GM10248 (cell line): ENCODE measurements at regions not wholly inside any gene's neighbourhood (a gene's known extent, or its start where the extent isn't known, plus 50 kb on each side); places are given as distances from the start of the nearest gene placed in this dataset.
"Not testable (repeated sequence)": the region's sequence is repeated elsewhere in the genome, so short reads cannot be mapped to it uniquely, and the experiment has no call there.

Experiments used
- CTCF ChIA-PET: fragments of 300-600 bp; sonication (Branson Sonifier 250); formaldehyde crosslinking; extraction: SDS; loops from one replicate; lab custom pipeline; 2021; ENCODE audit warnings: antibody characterized with exemption; lab: Yijun Ruan, JAX
- POLR2A ChIA-PET: fragments of 350-650 bp; sonication (Branson Sonifier 250); formaldehyde crosslinking; extraction: SDS; loops from one replicate; lab custom pipeline; 2020; ENCODE audit warnings: antibody characterized with exemption; lab: Yijun Ruan, JAX
- DNase-seq: peaks from one replicate; pipeline ENCODE4 v3.0.0; 2012; ENCODE audit errors: extremely low spot score

- POLR2A ChIA-PET, CTCF ChIA-PET, DNase-seq: not testable (repeated sequence)
Observed at GRCh38 chr2:87458938-87459337, 288.9 kb upstream of the PLGLB2 start.

GRCh38 chr2:87460104-87460503 lies 287.8 kb upstream of the PLGLB2 start:
- POLR2A ChIA-PET, DNase-seq, CTCF ChIA-PET: not testable (repeated sequence)

- CTCF ChIA-PET, DNase-seq, POLR2A ChIA-PET: not testable (repeated sequence)
Observed at GRCh38 chr2:87460662-87461061, 287.2 kb upstream of the PLGLB2 start.

- DNase-seq, CTCF ChIA-PET, POLR2A ChIA-PET: not testable (repeated sequence)
Observed at GRCh38 chr2:87461671-87462070, 286.2 kb upstream of the PLGLB2 start.

- DNase-seq, CTCF ChIA-PET, POLR2A ChIA-PET: not testable (repeated sequence)
Observed at GRCh38 chr2:87464219-87464618, 283.7 kb upstream of the PLGLB2 start.

GRCh38 chr2:87465730-87466129 lies 282.2 kb upstream of the PLGLB2 start:
- DNase-seq, CTCF ChIA-PET, POLR2A ChIA-PET: not testable (repeated sequence)

- DNase-seq, CTCF ChIA-PET, POLR2A ChIA-PET: not testable (repeated sequence)
Observed at GRCh38 chr2:87466591-87467120, 281.2 kb upstream of the PLGLB2 start.

- CTCF ChIA-PET, POLR2A ChIA-PET, DNase-seq: not testable (repeated sequence)
Observed at GRCh38 chr2:87468429-87468981, 279.4 kb upstream of the PLGLB2 start.

GRCh38 chr2:87469180-87470151 lies 278.4 kb upstream of the PLGLB2 start:
- POLR2A ChIA-PET, CTCF ChIA-PET: not testable (repeated sequence)
- DNase-seq: peak; percentile 15

GRCh38 chr2:87470381-87471380 lies 277.2 kb upstream of the PLGLB2 start:
- CTCF ChIA-PET, POLR2A ChIA-PET: not testable (repeated sequence)
- peak; percentile 15 for DNase-seq

GRCh38 chr2:87471478-87471877 lies 276.4 kb upstream of the PLGLB2 start:
- CTCF ChIA-PET, DNase-seq, POLR2A ChIA-PET: not testable (repeated sequence)

GRCh38 chr2:87476223-87476872 lies 271.5 kb upstream of the PLGLB2 start:
- DNase-seq, CTCF ChIA-PET, POLR2A ChIA-PET: not testable (repeated sequence)

GRCh38 chr2:87476936-87477335 lies 271.0 kb upstream of the PLGLB2 start:
- POLR2A ChIA-PET, CTCF ChIA-PET, DNase-seq: not testable (repeated sequence)

GRCh38 chr2:87477669-87478428 lies 270.0 kb upstream of the PLGLB2 start:
- CTCF ChIA-PET, DNase-seq, POLR2A ChIA-PET: not testable (repeated sequence)

- POLR2A ChIA-PET, DNase-seq, CTCF ChIA-PET: not testable (repeated sequence)
Observed at GRCh38 chr2:87478911-87479310, 269.0 kb upstream of the PLGLB2 start.

GRCh38 chr2:87483093-87483680 lies 264.7 kb upstream of the PLGLB2 start:
- CTCF ChIA-PET, DNase-seq, POLR2A ChIA-PET: not testable (repeated sequence)
